Effector memory CD8-positive, alpha-beta T cell (primary cell): ENCODE measurements at regions not wholly inside any gene's neighbourhood (a gene's known extent, or its start where the extent isn't known, plus 50 kb on each side); places are given as distances from the start of the nearest gene placed in this dataset.

Experiments
- ATAC-seq: fragments of 150-1000 bp; cut with Tn5 transposase; replicated peaks from 2 replicates; pipeline ENCODE4 v1.10.0; 2021; ENCODE audit warnings: mild to moderate bottlenecking, moderate library complexity
- DNase-seq, 3 experiments: peaks; one replicate each; pipeline ENCODE4 v3.0.0; 2021
- H3K27ac Mint-ChIP-seq, 2 donors: one replicate each; pipeline ENCODE4 v1.8.0; 2022; ENCODE audit warnings: mild to moderate bottlenecking in 2 of 2, mixed read lengths in 2 of 2, moderate library complexity in 2 of 2
- H3K27me3 Mint-ChIP-seq, 2 donors: one replicate each; pipeline ENCODE4 v1.8.0; 2022; ENCODE audit warnings: mixed read lengths in 2 of 2
- H3K36me3 Mint-ChIP-seq: one replicate; pipeline ENCODE4 v1.8.0; 2022; ENCODE audit warnings: mild to moderate bottlenecking, moderate library complexity, mixed read lengths; ENCODE audit not compliant: insufficient read depth
- H3K4me1 Mint-ChIP-seq, 2 donors: one replicate each; pipeline ENCODE4 v1.8.0; 2022; ENCODE audit warnings: low read depth in 2 of 2, mixed read lengths in 2 of 2
- H3K4me3 Mint-ChIP-seq, 2 donors: one replicate each; pipeline ENCODE4 v1.8.0; 2022; ENCODE audit warnings: mild to moderate bottlenecking in 2 of 2, mixed read lengths in 2 of 2, moderate library complexity in 2 of 2
- H3K9me3 Mint-ChIP-seq, 2 donors: one replicate each; pipeline ENCODE4 v1.8.0; 2022; ENCODE audit warnings: mixed read lengths in 2 of 2

- H3K36me3 Mint-ChIP-seq = no peaks in the 10 kb centered on the region
- no peak overlapping the region for H3K27ac Mint-ChIP-seq
- peaks cover 0 to 5% of the 10 kb centered on the region in 2 donors for H3K9me3 Mint-ChIP-seq
- H3K4me1 Mint-ChIP-seq = no peaks in the 10 kb centered on the region
- ATAC-seq (no peak), DNase-seq (no peak)
- no peak overlapping the region for H3K4me3 Mint-ChIP-seq
- H3K27me3 Mint-ChIP-seq = no peaks in the 10 kb centered on the region
These were observed 97.1 kb upstream of the IRS2 start for GRCh38 chr13:109883181-109884180.

- Mint-ChIP-seq H3K9me3 (peaks cover 0 to 5% of the 10 kb centered on the region in 2 donors), H3K4me1 (no peaks in the 10 kb centered on the region), H3K4me3 (no peak overlapping the region), H3K27ac (no peak overlapping the region), H3K36me3 (no peaks in the 10 kb centered on the region), H3K27me3 (no peaks in the 10 kb centered on the region)
- ATAC-seq (no peak), DNase-seq (no peak)
These were observed 95.7 kb upstream of the IRS2 start for GRCh38 chr13:109881961-109882558.

- no peaks in the 10 kb centered on the region for H3K4me1 Mint-ChIP-seq
- H3K9me3 Mint-ChIP-seq = peaks cover 0 to 5% of the 10 kb centered on the region in 2 donors
- no peak for DNase-seq
- H3K4me3 Mint-ChIP-seq = no peak overlapping the region
- no peaks in the 10 kb centered on the region for H3K27me3 Mint-ChIP-seq
- H3K27ac Mint-ChIP-seq = no peak overlapping the region
- no peak for ATAC-seq
- H3K36me3 Mint-ChIP-seq = no peaks in the 10 kb centered on the region
These were observed 95.0 kb upstream of the IRS2 start for GRCh38 chr13:109881347-109881725.

GRCh38 chr13:109880371-109881346 lies 94.3 kb upstream of the IRS2 start:
- H3K36me3 Mint-ChIP-seq = no peaks in the 10 kb centered on the region

GRCh38 chr13:109879338-109879737 lies 93.0 kb upstream of the IRS2 start:
- H3K4me1 Mint-ChIP-seq = no peaks in the 10 kb centered on the region
- peaks cover 0 to 13% of the 10 kb centered on the region in 2 donors for H3K27me3 Mint-ChIP-seq
- DNase-seq (no peak), ATAC-seq (no peak)
- H3K9me3 Mint-ChIP-seq = peaks cover under 1 to 7% of the 10 kb centered on the region in 2 donors
- no peak overlapping the region for H3K4me3 Mint-ChIP-seq
- H3K36me3 Mint-ChIP-seq = no peaks in the 10 kb centered on the region
- no peak overlapping the region for H3K27ac Mint-ChIP-seq

More at GRCh38 chr13:109880371-109881346, 94.3 kb upstream of the IRS2 start:
- Mint-ChIP-seq H3K27me3 (peaks cover 0 to 1% of the 10 kb centered on the region in 2 donors), H3K4me3 (no peak overlapping the region), H3K27ac (no peak overlapping the region), H3K9me3 (peaks cover 0 to 5% of the 10 kb centered on the region in 2 donors), H3K4me1 (no peaks in the 10 kb centered on the region)
- no peak for DNase-seq
- ATAC-seq = no peak

- no peaks in the 10 kb centered on the region for H3K4me1 Mint-ChIP-seq
- DNase-seq (no peak), ATAC-seq (no peak)
- H3K36me3 Mint-ChIP-seq = no peaks in the 10 kb centered on the region
- H3K4me3 Mint-ChIP-seq = no peak overlapping the region
- no peak overlapping the region for H3K27ac Mint-ChIP-seq
- H3K9me3 Mint-ChIP-seq = peaks cover 10% of the 10 kb centered on the region in 2 donors
- peaks cover 0 to 25% of the 10 kb centered on the region in 2 donors for H3K27me3 Mint-ChIP-seq
These were observed 91.4 kb upstream of the IRS2 start for GRCh38 chr13:109877809-109878208.

GRCh38 chr13:109875746-109876145 lies 89.4 kb upstream of the IRS2 start:
- peaks cover 0 to 25% of the 10 kb centered on the region in 2 donors for H3K27me3 Mint-ChIP-seq
- no peak for DNase-seq
- no peak for ATAC-seq
- H3K27ac Mint-ChIP-seq = no peak overlapping the region
- H3K36me3 Mint-ChIP-seq = no peaks in the 10 kb centered on the region
- H3K9me3 Mint-ChIP-seq = peaks cover 10% of the 10 kb centered on the region in 2 donors
- no peak overlapping the region for H3K4me3 Mint-ChIP-seq
- H3K4me1 Mint-ChIP-seq = no peaks in the 10 kb centered on the region

- peaks cover 0 to 26% of the 10 kb centered on the region in 2 donors for H3K27me3 Mint-ChIP-seq
- H3K9me3 Mint-ChIP-seq = peaks cover 10% of the 10 kb centered on the region in 2 donors
- no peak overlapping the region for H3K27ac Mint-ChIP-seq
- H3K4me1 Mint-ChIP-seq = no peaks in the 10 kb centered on the region
- H3K4me3 Mint-ChIP-seq = no peak overlapping the region
- DNase-seq (no peak), ATAC-seq (no peak)
- no peaks in the 10 kb centered on the region for H3K36me3 Mint-ChIP-seq
These were observed 88.4 kb upstream of the IRS2 start for GRCh38 chr13:109874484-109875454.

GRCh38 chr13:109873351-109874123 lies 87.2 kb upstream of the IRS2 start:
- no peak for ATAC-seq
- H3K36me3 Mint-ChIP-seq = no peaks in the 10 kb centered on the region
- H3K4me1 Mint-ChIP-seq = no peaks in the 10 kb centered on the region
- DNase-seq = no peak
- H3K4me3 Mint-ChIP-seq = no peak overlapping the region
- no peak overlapping the region for H3K27ac Mint-ChIP-seq
- peaks cover 0 to 34% of the 10 kb centered on the region in 2 donors for H3K27me3 Mint-ChIP-seq
- peaks cover 10% of the 10 kb centered on the region in 2 donors for H3K9me3 Mint-ChIP-seq

GRCh38 chr13:109872864-109873263 lies 86.5 kb upstream of the IRS2 start:
- ATAC-seq = no peak
- DNase-seq = no peak
- Mint-ChIP-seq H3K4me1 (no peaks in the 10 kb centered on the region), H3K9me3 (peaks cover 10% of the 10 kb centered on the region in 2 donors), H3K27me3 (peaks cover 0 to 34% of the 10 kb centered on the region in 2 donors), H3K27ac (no peak overlapping the region), H3K4me3 (no peak overlapping the region), H3K36me3 (no peaks in the 10 kb centered on the region)

- Mint-ChIP-seq H3K27me3 (peaks cover 0 to 34% of the 10 kb centered on the region in 2 donors), H3K9me3 (peaks cover 9 to 10% of the 10 kb centered on the region in 2 donors), H3K4me3 (no peak overlapping the region), H3K36me3 (no peaks in the 10 kb centered on the region), H3K27ac (no peak overlapping the region), H3K4me1 (no peaks in the 10 kb centered on the region)
- ATAC-seq = no peak
- DNase-seq = no peak
These were observed 84.5 kb upstream of the IRS2 start for GRCh38 chr13:109870696-109871370.
